Activated gamma-delta T cell treated with Interleukin-2 at 50 U/mL for 16 hours (primary cell): ENCODE measurements at regions not wholly inside any gene's neighbourhood (a gene's known extent, or its start where the extent isn't known, plus 50 kb on each side); places are given as distances from the start of the nearest gene placed in this dataset.

Experiments used
- DNase-seq: peaks from one replicate; pipeline ENCODE4 v3.0.0-alpha.2; 2020

GRCh38 chr7:25877802-25878789 is 273.9 kb upstream of the NFE2L3 start:
- no peak for DNase-seq

DNA sequence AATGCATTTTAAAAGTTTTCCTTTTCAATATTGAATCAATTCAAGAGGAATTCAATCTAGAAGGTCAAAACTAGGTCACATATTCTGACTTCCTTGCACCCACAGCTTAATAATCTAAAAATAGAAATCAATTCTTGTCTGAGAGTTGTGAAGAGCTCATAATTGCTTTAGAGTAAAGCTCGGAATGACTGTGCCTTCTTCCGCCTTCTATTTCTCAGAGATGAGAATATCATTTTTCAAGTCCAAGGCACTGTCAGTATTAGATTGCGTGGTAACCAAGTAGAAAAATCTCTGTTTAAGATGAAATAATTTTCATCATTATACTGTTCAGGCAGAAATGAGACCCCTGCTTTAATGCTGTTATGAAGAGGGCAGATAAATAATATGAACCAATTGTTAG is 272.2 kb upstream of the NFE2L3 start:
- no peak for DNase-seq

DNA sequence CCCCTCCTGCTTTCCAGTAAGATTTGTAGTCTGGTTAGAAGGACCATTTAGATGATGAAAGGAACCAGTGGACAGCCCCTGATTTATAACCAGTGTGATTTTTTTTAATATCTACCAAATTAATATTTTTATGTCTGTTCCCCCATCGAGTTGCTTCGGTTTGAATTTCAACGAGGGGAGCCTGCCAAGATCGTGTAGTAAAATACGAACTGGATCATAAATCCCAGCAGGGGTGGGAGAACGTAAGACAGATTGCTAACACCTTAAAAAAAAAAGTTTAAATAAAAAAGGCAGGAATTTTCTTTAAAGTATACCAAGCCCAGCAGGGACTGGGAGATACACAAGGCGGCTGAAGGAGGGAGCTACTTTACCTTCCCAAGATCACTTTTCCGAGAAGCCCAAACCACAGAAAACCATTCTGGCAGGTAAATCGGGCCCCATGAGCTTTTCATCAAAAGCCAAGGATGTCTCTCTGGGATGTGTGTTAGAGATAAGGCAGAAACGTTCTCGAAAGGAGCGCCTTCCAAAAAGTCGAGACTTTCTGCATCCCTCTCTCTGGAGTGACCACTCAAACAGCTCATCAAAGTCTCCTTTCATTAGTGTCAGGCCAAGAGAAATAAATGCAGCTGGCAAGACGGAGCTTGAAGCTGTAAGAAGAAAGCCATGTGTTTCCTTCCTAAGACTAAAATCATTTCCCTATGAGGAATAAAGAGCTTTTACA is 270.5 kb upstream of the NFE2L3 start:
- no peak for DNase-seq

- no peak for DNase-seq
Measured at GRCh38 chr7:25882151-25882773, 269.7 kb upstream of the NFE2L3 start.

DNA sequence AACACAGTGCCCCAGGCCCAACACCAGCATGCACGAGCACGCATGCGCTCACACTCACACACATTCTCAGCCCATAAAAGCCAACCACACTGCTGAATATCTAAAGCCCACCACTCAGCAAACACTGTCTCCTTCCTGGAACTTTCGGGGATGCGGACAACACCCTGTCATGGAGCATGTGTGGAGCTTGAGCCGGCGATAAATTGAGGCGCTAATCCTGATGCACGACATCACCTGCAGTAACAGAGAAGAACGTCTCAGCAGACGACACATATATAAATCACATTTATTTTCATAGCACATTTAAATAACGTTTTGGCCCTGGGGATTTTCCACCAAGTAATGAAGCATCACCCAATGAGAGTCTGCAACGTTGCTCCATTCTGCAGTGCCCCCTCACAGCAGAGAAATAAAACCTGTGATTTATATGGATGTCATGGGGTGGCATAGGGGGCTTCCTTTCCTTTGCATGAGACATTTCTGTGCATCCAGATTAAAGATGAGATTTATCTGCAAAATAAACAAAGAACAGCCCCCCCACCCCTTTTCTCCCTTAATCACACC is 267.7 kb upstream of the NFE2L3 start:
- no peak for DNase-seq

- no peak for DNase-seq
Measured at GRCh38 chr7:25885057-25885576, 266.9 kb upstream of the NFE2L3 start.

DNA sequence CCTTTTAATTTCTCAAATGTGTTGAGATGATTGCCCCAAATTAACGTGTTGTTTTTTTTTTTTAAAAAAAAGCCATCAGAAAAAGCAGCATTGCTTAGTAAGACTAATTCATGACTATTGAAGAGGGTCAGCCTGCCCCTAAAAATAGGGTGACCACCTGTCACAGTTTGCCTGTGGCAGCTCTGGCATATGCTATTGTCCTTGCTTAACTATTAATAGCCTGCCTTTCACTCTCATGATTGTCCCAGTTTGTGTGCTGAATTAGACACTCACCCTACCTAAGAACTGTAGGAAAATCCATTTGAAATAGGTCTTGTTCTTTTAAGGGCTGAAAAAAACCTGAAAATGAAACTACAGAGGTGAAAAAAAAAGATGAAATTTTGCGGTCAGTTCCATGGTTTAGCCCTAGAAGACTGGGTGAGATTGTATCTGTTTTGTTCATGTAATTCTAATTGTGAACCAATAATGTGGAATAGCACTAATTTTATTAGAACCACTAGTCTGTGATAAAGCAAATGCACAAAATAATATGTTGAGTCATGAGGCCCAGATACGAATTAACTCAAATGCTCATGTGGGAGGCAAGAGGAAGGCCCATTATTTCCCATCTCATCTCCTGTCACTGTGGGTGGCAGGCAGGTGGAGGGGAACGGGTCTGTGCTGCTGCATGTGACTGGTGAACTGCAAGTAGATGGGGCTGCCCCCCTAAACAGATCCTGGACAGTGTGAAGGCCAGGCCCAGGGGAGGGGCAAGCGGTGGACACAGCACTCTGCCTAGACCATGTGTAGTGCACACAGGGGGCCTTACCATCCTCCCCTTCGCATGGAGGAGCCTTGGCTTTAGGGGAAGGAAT is 265.4 kb upstream of the NFE2L3 start:
- no peak for DNase-seq

DNA sequence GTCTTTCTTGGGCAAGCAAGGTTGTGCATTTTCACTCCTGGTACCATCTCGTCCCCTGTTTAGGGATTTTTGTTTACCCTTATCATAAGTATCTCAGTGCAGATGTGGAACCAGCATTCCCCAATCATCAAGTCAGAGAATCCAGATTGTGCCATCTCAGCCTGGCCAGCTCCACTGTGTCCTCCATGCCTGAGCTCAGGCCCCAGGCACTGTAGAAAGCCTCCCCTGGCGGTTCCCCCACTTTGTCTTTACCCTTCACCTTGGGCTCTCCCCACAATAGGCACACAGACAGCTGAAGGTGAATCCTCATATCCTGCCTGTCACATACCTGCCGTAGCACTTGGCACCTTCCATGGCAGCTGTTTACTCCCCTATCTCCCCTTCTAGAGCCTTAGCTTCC is 264.7 kb upstream of the NFE2L3 start:
- DNase-seq, result no peak

GRCh38 chr7:25887795-25888559 is 264.0 kb upstream of the NFE2L3 start:
- no peak for DNase-seq

GRCh38 chr7:25889765-25890164 is 262.2 kb upstream of the NFE2L3 start:
- no peak for DNase-seq

GRCh38 chr7:25891591-25891990 is 260.4 kb upstream of the NFE2L3 start:
- DNase-seq, result no peak

- DNase-seq, result no peak
Measured at GRCh38 chr7:25893436-25893835, 258.6 kb upstream of the NFE2L3 start.

DNA sequence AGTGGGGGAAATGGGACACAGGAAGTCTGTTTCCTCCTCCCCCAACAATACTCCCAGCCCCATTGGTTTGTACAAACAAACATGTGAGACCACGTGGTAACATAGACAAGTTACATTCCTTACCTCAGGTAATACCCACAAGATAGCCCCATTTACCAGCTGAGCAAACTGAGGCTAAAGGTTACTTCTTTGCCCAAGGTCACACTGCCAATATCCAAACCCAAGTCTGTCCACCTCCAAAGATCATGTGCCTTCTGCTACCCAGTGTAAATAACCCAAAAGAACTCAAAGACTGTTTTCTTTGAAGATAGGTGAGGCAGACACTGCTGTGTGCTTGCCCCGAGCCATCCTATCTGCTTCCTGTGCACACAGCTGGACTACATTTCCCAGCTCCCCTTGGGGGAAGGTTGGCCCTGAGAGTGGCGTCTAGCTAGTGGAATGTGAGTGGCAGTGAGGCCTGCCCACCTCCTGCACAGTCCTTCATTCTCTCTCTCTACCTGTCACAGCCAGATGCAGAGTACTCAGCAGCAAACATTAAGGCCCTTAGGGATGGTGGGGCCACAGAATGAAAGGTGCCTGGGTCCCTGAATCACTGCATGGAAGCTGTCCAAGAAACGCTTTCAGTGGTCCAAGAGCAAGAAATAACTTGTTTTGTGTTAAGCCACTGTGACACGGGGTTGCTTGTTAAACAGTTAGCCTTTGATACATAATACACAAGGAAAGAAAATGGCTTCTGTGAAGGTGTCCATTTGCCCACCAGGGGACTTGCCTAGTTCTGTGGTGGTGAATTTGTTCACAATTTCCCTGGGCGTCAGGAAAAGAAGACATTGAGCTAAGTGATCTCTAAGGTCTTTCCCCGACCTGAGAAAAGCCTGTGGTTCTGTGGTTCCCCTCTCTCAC is 257.7 kb upstream of the NFE2L3 start:
- peak; percentile 18 for DNase-seq

DNA sequence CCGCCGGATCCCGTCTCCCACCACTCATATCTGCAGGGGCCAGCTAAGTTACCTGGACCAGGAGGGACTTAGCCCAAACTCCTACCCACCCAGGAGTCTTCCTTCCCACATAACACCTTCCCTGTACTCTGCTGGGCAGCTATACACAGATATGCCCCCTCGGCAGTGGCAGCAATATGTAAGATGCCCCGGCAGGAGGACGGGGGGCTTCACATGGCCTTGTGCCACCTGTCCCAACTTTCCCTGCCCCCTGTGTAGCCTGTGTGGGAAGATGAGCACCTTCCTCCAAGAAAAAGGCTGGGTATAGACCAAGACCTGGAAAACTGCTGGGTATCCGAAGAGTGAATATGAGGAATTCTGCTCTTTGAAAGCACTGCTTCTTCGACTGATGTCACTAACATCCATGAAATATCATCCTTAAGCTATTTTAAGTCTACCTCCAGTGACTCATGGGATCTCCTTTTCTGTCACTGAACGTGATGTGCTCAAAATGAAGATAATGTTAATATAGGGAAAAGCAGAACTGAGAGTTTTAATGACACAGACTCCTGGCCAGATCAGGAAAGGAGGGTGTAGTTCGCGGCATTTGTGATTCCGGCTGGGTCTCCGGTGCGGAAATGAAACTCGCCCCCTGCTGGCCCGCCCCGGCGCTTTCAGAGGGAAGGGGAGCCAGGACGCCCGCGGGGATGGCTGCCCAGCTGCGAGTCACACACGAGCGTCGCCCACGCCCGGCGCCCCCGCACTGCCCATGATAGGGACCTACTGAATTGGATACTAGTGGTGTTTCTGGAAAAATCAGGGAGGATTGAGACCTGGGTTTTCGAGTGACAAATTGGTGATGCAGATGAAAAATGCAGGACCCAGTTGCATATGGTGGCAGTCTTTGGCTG is 256.9 kb upstream of the NFE2L3 start:
- peak; percentile 62 for DNase-seq

GRCh38 chr7:25895792-25896171 is 256.2 kb upstream of the NFE2L3 start:
- DNase-seq, result no peak

GRCh38 chr7:25897261-25897782 is 254.7 kb upstream of the NFE2L3 start:
- DNase-seq, result no peak

- DNase-seq, result no peak
Measured at GRCh38 chr7:25900245-25900644, 251.8 kb upstream of the NFE2L3 start.

- no peak for DNase-seq
Measured at GRCh38 chr7:25900877-25901276, 251.1 kb upstream of the NFE2L3 start.

DNA sequence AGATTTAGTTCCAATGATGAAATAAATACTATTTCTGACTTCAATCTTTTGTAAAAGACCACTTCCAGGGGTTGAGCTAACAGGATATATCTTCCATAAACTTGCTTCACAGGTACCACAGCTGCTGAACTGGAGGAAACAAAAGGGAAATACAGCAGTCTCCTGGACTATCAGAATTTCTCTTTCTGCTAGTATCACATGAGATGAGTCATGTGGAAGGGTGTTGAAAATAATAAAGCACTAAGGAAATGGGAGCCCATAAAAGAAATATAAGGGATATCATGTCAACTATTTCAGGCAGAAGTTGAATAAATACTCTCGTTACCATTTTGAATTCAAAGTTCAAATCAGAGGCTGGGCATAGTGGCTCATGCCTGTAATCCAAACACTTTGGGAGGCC is 250.3 kb upstream of the NFE2L3 start:
- DNase-seq, result no peak
